ENCODE measurements at regions not wholly inside any gene's neighbourhood (a gene's known extent, or its start where the extent isn't known, plus 50 kb on each side); places are given as distances from the start of the nearest gene placed in this dataset.
"Not testable (repeated sequence)": the region's sequence is repeated elsewhere in the genome, so short reads cannot be mapped to it uniquely, and the experiment has no call there.

GRCh38 chr19:20367811-20368294 is 197.7 kb downstream of the ZNF737 start:
- Histone ChIP-seq H3K27me3 (no peaks in the 10 kb centered on the region), H3K9me3 (no peaks in the 10 kb centered on the region), H3K36me3 (no peaks in the 10 kb centered on the region), H3K27ac (no peak overlapping the region), H3K4me3 (no peak overlapping the region), H3K4me1 (no peaks in the 10 kb centered on the region)
- no peak for DNase-seq (ENCODE audit: low spot score in 2 of 2)
- intact Hi-C loops (cut with DNase I): no loop called here
- TF ChIP-seq CTCF (IDR thresholded peaks at IDR 0.05): no peak

GRCh38 chr19:20365146-20365545 is 198.1 kb downstream of the ZNF486 start:
- H3K36me3 ChIP-seq: no peaks in the 10 kb centered on the region
- no peak for TF ChIP-seq CTCF (IDR thresholded peaks at IDR 0.05)
- H3K4me3 ChIP-seq: no peak overlapping the region
- no peak overlapping the region for H3K27ac ChIP-seq
- no peaks in the 10 kb centered on the region for H3K9me3 ChIP-seq
- H3K4me1 ChIP-seq: no peaks in the 10 kb centered on the region
- intact Hi-C loops (cut with DNase I): no loop called here
- no peaks in the 10 kb centered on the region for H3K27me3 ChIP-seq
- no peak for DNase-seq (ENCODE audit: low spot score in 2 of 2)

GRCh38 chr19:20359933-20360720 is 193.1 kb downstream of the ZNF486 start:
- no peak for TF ChIP-seq CTCF (IDR thresholded peaks at IDR 0.05)
- DNase-seq (ENCODE audit: low spot score in 2 of 2): no peak
- Histone ChIP-seq H3K27ac (no peak overlapping the region), H3K4me3 (no peak overlapping the region), H3K4me1 (no peaks in the 10 kb centered on the region), H3K9me3 (no peaks in the 10 kb centered on the region), H3K36me3 (no peaks in the 10 kb centered on the region), H3K27me3 (no peaks in the 10 kb centered on the region)
- intact Hi-C loops (cut with DNase I): no loop called here

- H3K4me1 ChIP-seq; H3K36me3 ChIP-seq; H3K27me3 ChIP-seq; H3K4me3 ChIP-seq; H3K9me3 ChIP-seq; intact Hi-C loops (cut with DNase I); H3K27ac ChIP-seq; DNase-seq (ENCODE audit: low spot score in 2 of 2): not testable (repeated sequence)
These were observed 191.9 kb downstream of the ZNF486 start for GRCh38 chr19:20358841-20359465.

- Histone ChIP-seq H3K9me3 (no peaks in the 10 kb centered on the region), H3K27me3 (no peaks in the 10 kb centered on the region), H3K27ac (no peak overlapping the region), H3K4me1 (no peaks in the 10 kb centered on the region), H3K4me3 (no peak overlapping the region), H3K36me3 (no peaks in the 10 kb centered on the region)
- intact Hi-C loops (cut with DNase I): no loop called here
- no peak for TF ChIP-seq CTCF (IDR thresholded peaks at IDR 0.05)
- no peak for DNase-seq (ENCODE audit: low spot score in 2 of 2)
These were observed 190.9 kb downstream of the ZNF486 start for GRCh38 chr19:20357921-20358320.

GRCh38 chr19:20351244-20351643 is 184.2 kb downstream of the ZNF486 start:
- Histone ChIP-seq H3K9me3 (no peaks in the 10 kb centered on the region), H3K36me3 (no peaks in the 10 kb centered on the region), H3K4me3 (no peak overlapping the region), H3K4me1 (no peaks in the 10 kb centered on the region), H3K27ac (no peak overlapping the region), H3K27me3 (no peaks in the 10 kb centered on the region)
- no peak for DNase-seq (ENCODE audit: low spot score in 2 of 2)
- no peak for TF ChIP-seq CTCF (IDR thresholded peaks at IDR 0.05)
- intact Hi-C loops (cut with DNase I): no loop called here
